Prostate gland (tissue), 2 donors: ENCODE measurements at regions not wholly inside any gene's neighbourhood (a gene's known extent, or its start where the extent isn't known, plus 50 kb on each side); places are given as distances from the start of the nearest gene placed in this dataset.

ENCODE experiments used
- CTCF ChIP-seq, 4 experiments: fragments of 200-600 bp in 2 of 4; fragments of 450-650 bp in 2 of 4; sonication (generic) in 2 of 4; IDR thresholded peaks; 1 replicate in 3 of 4; 2 replicates in 1 of 4; pipeline ENCODE4 v1.5.1; 2016 to 2019; ENCODE audit warnings: antibody characterized with exemption in 4 of 4, mild to moderate bottlenecking in 2 of 4, moderate library complexity in 2 of 4
- POLR2A ChIP-seq: fragments of 450-650 bp; IDR thresholded peaks from one replicate; pipeline ENCODE4 v1.6.1; 2016; ENCODE audit warnings: antibody characterized with exemption, mild to moderate bottlenecking
- POLR2AphosphoS5 ChIP-seq: sonication (generic); formaldehyde crosslinking; IDR thresholded peaks from one replicate; pipeline ENCODE4 v1.6.1; 2017; ENCODE audit warnings: antibody characterized with exemption

DNA sequence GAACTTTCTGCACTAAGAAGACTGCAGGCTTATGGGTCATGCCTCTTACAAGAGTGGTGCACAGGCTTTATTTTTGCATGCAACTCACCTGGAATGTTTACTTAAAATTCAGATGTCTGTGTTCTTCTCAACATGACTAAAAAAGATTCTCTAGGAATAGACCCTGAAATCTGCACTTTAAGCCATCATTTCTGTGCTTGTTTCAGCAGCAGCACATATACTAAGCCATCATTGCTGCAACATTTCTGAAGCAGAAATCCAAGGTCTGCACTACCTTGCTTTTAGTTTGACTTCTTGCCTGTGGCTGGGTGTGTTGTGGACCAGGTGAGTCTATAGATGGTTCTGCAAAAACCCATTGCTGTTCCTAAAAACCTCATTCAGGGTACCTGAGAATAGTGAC is 156.8 kb downstream of the CEP120 start:
- TF ChIP-seq POLR2AphosphoS5 (no peak), POLR2A (no peak), CTCF (IDR thresholded peaks at IDR 0.05) (no peak)
